ENCODE measurements at regions not wholly inside any gene's neighbourhood (a gene's known extent, or its start where the extent isn't known, plus 50 kb on each side); places are given as distances from the start of the nearest gene placed in this dataset.
"Not testable (repeated sequence)": the region's sequence is repeated elsewhere in the genome, so short reads cannot be mapped to it uniquely, and the experiment has no call there.

GRCh38 chr4:167955006-167955405 lies 137.3 kb upstream of the ANXA10 start:
- no peak for DNase-seq

- DNase-seq: no peak
Measured at GRCh38 chr4:167956676-167957075, 135.7 kb upstream of the ANXA10 start.

- DNase-seq: no peak
Measured at GRCh38 chr4:167964766-167965373, 127.5 kb upstream of the ANXA10 start.

GRCh38 chr4:167966143-167966542 lies 126.2 kb upstream of the ANXA10 start:
- DNase-seq: no peak

- DNase-seq: no peak
Measured at GRCh38 chr4:167973513-167973912, 118.8 kb upstream of the ANXA10 start.

- no peak for DNase-seq
Measured at GRCh38 chr4:167985565-167985964, 106.8 kb upstream of the ANXA10 start.

- DNase-seq: no peak
Measured at GRCh38 chr4:167986044-167986443, 106.3 kb upstream of the ANXA10 start.

GRCh38 chr4:167987285-167987684 lies 105.1 kb upstream of the ANXA10 start:
- no peak for DNase-seq

GRCh38 chr4:167989815-167990214 lies 102.5 kb upstream of the ANXA10 start:
- no peak for DNase-seq

- DNase-seq: not testable (repeated sequence)
Measured at GRCh38 chr4:168008112-168008511, 84.2 kb upstream of the ANXA10 start.

- no peak for DNase-seq
Measured at GRCh38 chr4:168019019-168019651, 73.2 kb upstream of the ANXA10 start.

- no peak for DNase-seq
Measured at GRCh38 chr4:168019921-168020320, 72.4 kb upstream of the ANXA10 start.

GRCh38 chr4:168021666-168022065 lies 70.7 kb upstream of the ANXA10 start:
- no peak for DNase-seq

GRCh38 chr4:168028568-168028967 lies 63.8 kb upstream of the ANXA10 start:
- DNase-seq: no peak

GRCh38 chr4:168028970-168029597 lies 63.3 kb upstream of the ANXA10 start:
- no peak for DNase-seq

- DNase-seq: no peak
Measured at GRCh38 chr4:168037676-168038075, 54.7 kb upstream of the ANXA10 start.

GRCh38 chr4:168039593-168039992 lies 52.7 kb upstream of the ANXA10 start:
- no peak for DNase-seq

Measured in stimulated activated CD4-positive, alpha-beta T cell treated with anti-CD3 and anti-CD28 coated beads, Interleukin-4, amount 100 ng/mL, for 4 hours (primary cell).